Hepatic stellate cell (primary cell): ENCODE measurements at regions not wholly inside any gene's neighbourhood (a gene's known extent, or its start where the extent isn't known, plus 50 kb on each side); places are given as distances from the start of the nearest gene placed in this dataset.

Experiments used
- DNase-seq: peaks from one replicate; pipeline ENCODE4 v3.0.0; 2011; ENCODE audit warnings: low spot score

DNA sequence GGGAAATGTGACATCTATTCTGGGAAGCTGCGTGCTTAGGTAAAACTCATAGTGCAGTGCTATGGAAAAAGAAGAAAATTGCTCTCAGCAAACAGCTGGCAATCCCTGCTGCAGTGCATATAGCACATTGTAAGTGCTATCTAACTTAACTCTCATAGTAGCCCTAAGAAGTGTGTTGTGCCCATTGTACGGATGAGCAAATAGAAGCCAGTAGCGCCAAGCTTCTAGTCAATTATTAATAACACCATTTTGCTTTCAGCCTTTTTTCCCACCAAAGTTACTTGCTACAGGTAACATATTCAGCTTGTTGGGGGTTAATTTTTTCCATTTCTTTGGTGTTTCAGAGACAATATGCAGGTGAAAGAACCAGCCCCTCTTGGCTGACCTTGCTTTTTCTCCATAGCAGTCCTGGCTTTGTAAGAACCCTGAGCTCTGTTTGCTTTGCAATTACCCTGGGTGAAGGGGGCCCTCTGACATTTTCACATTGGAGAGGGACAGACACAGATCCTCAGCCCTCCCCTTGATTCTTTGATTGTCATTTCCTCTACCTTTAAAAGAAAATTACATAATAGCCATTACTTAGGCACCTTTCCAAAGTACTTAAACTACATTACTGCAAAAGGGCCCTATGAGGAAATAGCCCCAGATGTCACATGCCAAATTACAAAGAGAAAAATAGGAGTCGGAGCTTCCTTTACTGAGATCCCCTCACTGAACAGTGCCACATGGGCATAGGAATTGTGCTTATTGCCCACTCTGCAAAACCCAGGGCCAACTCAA is 576.2 kb upstream of the TBX3 start:
- no peak for DNase-seq

GRCh38 chr12:115257791-115258190 is 573.8 kb upstream of the TBX3 start:
- no peak for DNase-seq

- no peak for DNase-seq
These were observed 572.0 kb upstream of the TBX3 start for GRCh38 chr12:115255962-115256361.

GRCh38 chr12:115255257-115255656 is 571.3 kb upstream of the TBX3 start:
- DNase-seq: no peak

DNA sequence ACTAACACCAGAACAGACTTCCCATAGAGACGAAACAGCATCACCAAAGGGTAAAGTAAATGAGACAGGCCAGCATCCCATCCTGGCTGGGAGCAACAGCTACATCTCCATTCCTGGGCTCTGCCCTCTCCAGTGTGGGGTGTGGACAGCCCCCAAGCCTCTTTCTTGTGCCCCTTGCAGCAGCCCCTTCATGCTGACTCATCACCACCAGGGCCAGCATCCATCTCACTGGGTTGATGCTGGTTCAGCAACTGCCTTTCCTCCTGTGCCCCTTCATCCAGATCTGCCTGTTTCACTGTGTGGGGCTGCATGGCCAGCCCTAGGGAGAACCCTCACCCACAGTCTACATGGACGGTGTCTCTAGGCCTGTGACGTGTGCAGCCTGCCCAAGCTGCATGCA is 569.1 kb upstream of the TBX3 start:
- DNase-seq: no peak

DNA sequence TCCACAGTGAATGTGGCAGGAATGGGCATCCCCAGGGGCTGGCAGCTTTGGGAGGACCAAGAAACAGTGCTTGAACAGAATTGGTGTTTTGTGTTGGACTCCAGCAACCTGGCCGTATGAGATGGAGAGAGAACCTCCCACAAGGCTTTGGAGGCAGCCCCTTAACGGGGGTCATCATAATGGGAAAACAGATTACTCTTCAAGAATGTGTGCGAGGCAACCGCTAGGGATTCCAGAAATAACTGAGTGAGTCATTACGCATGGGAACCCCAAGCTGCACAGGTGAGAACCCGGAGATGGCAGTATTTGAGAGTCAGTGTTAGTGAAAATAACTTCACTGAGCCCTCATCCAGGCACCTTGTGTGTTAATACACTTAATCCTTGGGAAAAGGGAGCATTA is 567.8 kb upstream of the TBX3 start:
- no peak for DNase-seq

GRCh38 chr12:115249671-115250278 is 565.8 kb upstream of the TBX3 start:
- DNase-seq: no peak

- DNase-seq: no peak
These were observed 561.0 kb upstream of the TBX3 start for GRCh38 chr12:115245020-115245419.

- no peak for DNase-seq
These were observed 560.1 kb upstream of the TBX3 start for GRCh38 chr12:115243933-115244628.

DNA sequence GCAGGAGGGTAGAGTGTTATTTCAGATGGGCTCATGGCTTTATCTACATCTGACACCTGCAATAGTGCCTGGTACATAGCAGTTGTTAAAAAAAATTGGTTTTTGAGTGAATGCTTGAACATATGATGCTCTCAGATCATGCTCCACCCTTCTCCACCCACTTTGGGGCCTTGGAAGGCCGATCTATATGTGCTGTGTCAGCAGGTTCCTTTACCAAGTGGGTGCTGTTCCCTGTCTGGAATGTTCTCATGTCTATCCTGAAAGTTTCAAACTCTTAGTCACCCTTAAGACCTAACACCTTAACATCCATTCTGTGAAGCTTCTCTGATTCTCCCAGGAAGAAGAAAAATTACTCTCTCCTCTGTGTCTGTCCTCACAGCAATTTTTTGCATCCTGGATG is 556.3 kb upstream of the TBX3 start:
- DNase-seq: no peak

DNA sequence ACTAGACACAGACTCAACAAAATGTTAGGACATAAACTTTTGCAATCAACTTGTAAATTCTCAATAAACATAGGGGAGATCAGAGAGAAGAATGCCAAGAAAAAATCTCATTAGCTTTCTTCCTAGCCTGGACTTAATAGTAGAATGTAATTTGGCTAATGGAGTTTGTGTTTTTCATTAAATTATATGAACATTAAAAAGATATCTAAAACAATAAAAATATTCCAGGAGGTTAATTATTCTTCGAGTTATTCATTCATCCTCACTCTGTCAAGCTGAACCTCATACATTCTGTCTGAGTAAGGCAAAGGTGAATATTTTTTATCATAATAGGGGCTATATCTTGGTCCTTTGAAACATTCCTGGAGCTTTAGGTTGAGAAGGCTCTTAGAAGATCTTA is 551.9 kb upstream of the TBX3 start:
- DNase-seq: no peak

GRCh38 chr12:115233891-115234543 is 550.0 kb upstream of the TBX3 start:
- DNase-seq: no peak

DNA sequence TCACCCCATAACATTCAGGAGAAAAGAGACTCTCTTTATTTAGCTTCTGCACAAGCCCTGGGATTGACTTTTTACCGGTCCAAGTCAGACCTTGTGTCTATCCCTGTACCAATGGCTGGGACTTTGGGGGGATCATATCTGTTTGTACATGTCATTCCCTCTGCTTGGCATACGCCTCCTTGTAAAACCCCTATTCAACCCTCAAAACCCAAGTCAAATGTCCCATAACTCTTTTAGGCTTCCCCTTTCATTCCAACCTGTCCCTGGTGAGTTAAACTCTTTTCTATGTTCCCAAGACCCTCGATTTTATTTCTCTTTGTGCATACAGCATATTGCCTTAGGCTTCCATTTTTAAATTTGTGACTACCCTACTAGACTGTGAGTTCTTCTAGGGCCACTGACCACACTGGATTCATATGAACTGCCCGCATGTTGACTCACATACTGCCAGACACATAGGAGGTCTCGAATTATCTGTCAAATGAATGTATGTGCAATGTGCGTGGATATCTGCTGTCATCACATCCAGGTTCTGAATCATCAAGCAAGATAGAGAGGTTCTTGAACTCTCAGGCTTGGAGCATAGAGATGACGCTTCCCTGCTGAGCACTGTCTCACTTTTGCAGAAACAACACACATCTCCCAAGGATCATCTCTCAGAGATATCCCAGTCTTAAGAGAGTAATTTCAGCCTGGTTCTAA is 548.6 kb upstream of the TBX3 start:
- DNase-seq: no peak

DNA sequence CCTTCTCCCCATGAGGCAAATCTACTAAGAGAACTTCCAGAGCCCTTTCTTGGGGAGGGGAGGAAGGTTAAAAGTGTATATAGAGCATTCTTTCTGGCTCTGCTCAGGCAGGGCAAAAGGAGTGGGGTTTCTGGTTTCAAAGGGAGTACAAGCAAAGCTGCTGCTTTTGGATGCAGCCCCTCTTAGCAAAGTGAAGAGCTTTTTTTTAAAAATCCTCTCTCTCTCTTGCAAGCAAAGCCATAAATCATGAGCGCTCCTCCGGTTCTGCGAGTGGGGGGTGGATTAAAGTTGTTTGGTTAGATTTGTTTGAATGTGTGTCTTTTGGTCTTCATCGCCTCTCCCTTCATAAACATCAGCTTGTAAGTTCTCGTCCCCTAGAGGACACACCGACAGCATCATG is 546.6 kb upstream of the TBX3 start:
- no peak for DNase-seq

DNA sequence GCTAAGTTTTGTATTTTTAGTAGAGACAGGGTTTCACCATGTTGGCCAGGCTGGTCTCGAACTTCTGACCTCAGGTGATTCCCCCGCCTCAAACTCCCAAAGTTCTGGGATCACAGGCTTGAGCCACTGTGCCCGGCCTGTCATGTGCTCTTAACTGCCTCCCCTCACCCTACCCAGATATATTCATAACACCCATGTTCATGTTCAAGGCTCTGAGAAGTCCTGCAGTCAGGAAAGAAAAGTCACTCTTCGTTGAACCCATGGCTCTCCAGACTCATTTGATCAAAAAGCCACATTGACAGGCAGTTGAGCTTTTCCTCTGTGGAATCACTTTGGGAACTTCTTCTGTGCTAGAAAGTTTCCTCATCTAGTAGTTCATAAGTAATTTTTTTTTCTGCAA is 545.5 kb upstream of the TBX3 start:
- DNase-seq: no peak

DNA sequence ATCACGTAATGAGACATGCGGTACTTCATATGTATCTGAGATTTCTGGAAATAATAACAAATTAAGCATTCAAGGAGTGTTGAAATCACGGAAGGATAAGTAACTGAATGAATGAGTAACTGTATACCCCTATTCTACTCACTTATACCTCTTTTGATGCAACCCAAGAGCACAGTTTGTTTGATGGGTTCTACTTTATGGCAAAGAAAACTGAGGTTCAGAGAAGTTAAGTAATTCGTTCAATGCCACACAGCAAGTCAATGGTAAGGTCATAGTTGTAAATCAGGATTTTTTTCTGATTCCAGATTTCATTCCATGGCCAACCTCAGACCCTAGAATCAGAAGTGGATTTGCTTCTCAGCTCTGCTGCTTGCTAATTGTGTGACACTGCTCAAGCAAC is 544.5 kb upstream of the TBX3 start:
- DNase-seq: no peak

DNA sequence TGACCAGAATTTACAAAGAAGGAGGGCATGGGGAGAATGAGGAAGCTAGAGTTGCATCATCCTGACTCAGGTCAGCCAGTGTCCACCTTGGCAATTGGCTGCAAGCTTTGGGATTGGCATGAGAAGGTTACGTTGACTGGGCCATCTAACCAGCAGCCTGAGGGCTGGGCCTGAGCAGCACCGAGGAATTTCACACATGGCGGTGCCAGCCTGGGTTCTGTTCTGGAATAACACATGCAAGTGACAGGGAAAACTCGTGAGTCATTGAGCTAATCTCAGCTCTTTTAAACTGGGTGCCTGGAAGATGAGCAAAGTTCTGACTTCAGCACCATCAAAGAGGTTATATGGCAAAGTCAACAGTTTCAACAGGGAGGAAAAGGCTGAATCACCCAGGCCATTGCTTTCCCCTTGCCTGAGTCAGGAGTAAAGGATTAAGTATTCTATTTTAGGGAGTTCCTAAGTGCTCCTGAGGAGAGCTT is 543.2 kb upstream of the TBX3 start:
- DNase-seq: peak; percentile 45

- no peak for DNase-seq
These were observed 541.9 kb upstream of the TBX3 start for GRCh38 chr12:115225845-115226244.

DNA sequence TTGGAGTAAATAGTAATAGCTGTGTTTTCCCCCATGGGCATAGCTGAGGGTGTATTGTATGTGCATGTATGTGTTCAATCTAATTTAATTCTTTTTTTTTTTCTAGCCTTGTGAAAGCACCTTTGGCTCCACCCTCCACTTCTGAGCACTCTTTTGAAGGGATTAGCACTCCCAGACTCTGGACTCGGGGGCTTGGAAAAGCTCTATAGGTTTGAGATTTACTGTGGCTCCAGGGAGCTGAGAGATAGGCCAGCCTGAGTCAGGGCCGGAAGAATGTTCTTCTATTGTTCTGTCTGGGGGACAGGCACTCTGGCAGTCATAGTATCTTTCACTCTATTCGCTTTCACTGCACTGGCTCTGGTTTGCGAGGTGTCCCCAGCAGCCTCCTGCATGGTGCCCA is 540.0 kb upstream of the TBX3 start:
- no peak for DNase-seq

DNA sequence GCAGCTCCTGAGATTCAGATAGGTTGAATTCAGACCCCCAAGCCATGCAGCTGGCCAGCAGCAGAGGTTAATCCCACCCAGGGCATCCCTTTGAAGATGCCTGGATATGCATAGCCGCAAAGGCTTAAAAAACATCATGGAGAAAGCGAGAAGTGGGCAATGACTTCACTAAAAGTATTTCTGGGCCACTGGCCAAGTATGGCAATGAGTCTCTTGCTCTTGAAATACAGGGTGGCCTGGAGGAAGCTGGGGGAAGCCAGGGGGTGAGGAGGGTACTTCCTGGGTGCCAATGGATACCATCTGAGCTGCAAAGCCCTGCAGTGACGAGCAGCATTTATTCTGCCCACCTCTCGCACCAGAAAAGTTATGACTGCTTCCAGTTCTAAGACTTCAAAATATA is 539.3 kb upstream of the TBX3 start:
- DNase-seq: peak; percentile 18

DNA sequence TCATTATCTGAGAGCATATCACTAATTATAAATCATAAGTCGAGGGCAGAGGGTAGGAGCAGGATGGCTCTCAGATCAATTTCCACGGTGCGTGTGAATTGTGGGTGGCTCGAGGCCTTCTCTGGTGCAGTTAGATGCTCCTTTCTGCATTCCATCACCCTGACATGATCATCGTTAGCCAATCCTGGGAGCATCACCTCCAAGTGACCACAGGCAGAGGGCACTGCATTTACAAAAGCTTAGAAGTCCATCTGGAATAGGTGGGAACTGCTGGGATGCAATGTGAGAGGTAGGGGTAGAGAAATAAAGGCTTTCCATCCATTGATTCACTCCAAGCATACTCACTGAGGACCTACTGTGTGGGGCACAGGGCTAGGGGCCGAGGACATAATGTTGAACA is 538.2 kb upstream of the TBX3 start:
- no peak for DNase-seq

DNA sequence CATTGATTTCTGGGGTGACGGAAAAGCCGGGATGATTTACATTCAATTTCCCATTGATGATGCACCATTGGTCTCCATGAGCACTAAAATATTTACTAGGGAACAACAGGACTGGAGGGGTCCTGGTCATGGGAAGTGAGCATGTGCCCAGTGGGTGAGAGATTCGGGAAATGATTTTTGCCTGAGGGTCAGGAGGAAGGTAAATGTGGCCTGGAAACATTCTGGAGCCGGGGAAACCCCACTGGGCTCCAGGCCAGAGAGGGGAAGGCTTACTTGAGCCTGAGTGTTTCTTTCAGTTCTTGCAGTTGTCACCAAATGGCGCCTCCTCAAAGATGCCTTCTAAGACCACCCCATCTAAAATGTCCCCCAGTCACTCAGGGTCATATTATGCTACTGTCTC is 532.3 kb upstream of the TBX3 start:
- DNase-seq: no peak
